ENCODE measurements at regions not wholly inside any gene's neighbourhood (a gene's known extent, or its start where the extent isn't known, plus 50 kb on each side); places are given as distances from the start of the nearest gene placed in this dataset.

DNA sequence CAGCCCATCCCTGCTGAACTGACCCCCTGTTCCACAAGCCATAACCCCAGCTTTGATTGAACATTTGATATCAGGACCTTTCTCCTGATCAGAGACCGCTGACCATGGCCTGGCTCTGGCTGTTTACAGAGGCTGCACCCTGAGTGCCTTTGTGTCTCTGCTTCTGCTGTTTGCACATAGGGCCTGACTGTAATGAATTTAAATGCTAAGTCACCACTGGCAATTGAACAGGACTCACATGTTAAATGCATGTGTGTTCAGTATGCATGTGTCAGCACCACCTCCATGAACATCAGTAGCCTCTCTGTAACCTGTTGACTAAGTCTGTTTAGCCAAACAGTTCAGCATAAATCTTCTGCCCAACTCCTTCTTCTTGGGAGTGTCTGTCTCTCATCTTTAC is 690.3 kb downstream of the TMEM121 start:
- TF ChIP-seq, protein P1, sequence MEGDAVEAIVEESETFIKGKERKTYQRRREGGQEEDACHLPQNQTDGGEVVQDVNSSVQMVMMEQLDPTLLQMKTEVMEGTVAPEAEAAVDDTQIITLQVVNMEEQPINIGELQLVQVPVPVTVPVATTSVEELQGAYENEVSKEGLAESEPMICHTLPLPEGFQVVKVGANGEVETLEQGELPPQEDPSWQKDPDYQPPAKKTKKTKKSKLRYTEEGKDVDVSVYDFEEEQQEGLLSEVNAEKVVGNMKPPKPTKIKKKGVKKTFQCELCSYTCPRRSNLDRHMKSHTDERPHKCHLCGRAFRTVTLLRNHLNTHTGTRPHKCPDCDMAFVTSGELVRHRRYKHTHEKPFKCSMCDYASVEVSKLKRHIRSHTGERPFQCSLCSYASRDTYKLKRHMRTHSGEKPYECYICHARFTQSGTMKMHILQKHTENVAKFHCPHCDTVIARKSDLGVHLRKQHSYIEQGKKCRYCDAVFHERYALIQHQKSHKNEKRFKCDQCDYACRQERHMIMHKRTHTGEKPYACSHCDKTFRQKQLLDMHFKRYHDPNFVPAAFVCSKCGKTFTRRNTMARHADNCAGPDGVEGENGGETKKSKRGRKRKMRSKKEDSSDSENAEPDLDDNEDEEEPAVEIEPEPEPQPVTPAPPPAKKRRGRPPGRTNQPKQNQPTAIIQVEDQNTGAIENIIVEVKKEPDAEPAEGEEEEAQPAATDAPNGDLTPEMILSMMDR (IDR thresholded peaks at IDR 0.05): no peak
- no peak for TF ChIP-seq POLR2AphosphoS5 (IDR thresholded peaks at IDR 0.05)
